NCI-H748 (cell line): ENCODE measurements at regions not wholly inside any gene's neighbourhood (a gene's known extent, or its start where the extent isn't known, plus 50 kb on each side); places are given as distances from the start of the nearest gene placed in this dataset.
"Not testable (repeated sequence)": the region's sequence is repeated elsewhere in the genome, so short reads cannot be mapped to it uniquely, and the experiment has no call there.

Experiments
- DNase-seq: peaks from one replicate; lab custom pipeline; 2025; ENCODE audit not compliant: unreplicated experiment; lab: John Stamatoyannopoulos, UW

GRCh38 chrX:437661-438390, 51.1 kb upstream of the PPP2R3B start:
- peak; percentile 5 for DNase-seq

- no peak for DNase-seq
Measured at GRCh38 chrX:439241-439640, 52.5 kb upstream of the PPP2R3B start.

- no peak for DNase-seq
Measured at GRCh38 chrX:439719-440118, 53.0 kb upstream of the PPP2R3B start.

- DNase-seq, result no peak
Measured at GRCh38 chrX:440636-441035, 53.9 kb upstream of the PPP2R3B start.

GRCh38 chrX:443536-444210, 57.0 kb upstream of the PPP2R3B start:
- DNase-seq, result no peak

GRCh38 chrX:444305-444704, 57.6 kb upstream of the PPP2R3B start:
- DNase-seq, result no peak

- DNase-seq, result no peak
Measured at GRCh38 chrX:445727-446126, 59.0 kb upstream of the PPP2R3B start.

GRCh38 chrX:446245-446644, 59.5 kb upstream of the PPP2R3B start:
- no peak for DNase-seq

GRCh38 chrX:447052-447451, 60.3 kb upstream of the PPP2R3B start:
- no peak for DNase-seq

- not testable (repeated sequence) for DNase-seq
Measured at GRCh38 chrX:451750-452149, 65.0 kb upstream of the PPP2R3B start.

- DNase-seq, result no peak
Measured at GRCh38 chrX:452598-452997, 65.9 kb upstream of the PPP2R3B start.

- not testable (repeated sequence) for DNase-seq
Measured at GRCh38 chrX:454514-454913, 67.8 kb upstream of the PPP2R3B start.

GRCh38 chrX:455199-455598, 68.5 kb upstream of the PPP2R3B start:
- DNase-seq, result no peak

GRCh38 chrX:455673-456072, 69.0 kb upstream of the PPP2R3B start:
- no peak for DNase-seq

- DNase-seq, result no peak
Measured at GRCh38 chrX:456146-456545, 69.4 kb upstream of the PPP2R3B start.

GRCh38 chrX:456551-457291, 70.0 kb upstream of the PPP2R3B start:
- DNase-seq, result no peak

- DNase-seq, result no peak
Measured at GRCh38 chrX:457292-457679, 70.6 kb upstream of the PPP2R3B start.

GRCh38 chrX:458631-459061, 71.9 kb upstream of the PPP2R3B start:
- DNase-seq, result no peak

- no peak for DNase-seq
Measured at GRCh38 chrX:459611-460010, 72.9 kb upstream of the PPP2R3B start.

GRCh38 chrX:460116-460515, 73.4 kb upstream of the PPP2R3B start:
- DNase-seq, result no peak

- no peak for DNase-seq
Measured at GRCh38 chrX:460823-461640, 74.3 kb upstream of the PPP2R3B start.
